Middle frontal gyrus (tissue), 1 donor: ENCODE measurements at regions not wholly inside any gene's neighbourhood (a gene's known extent, or its start where the extent isn't known, plus 50 kb on each side); places are given as distances from the start of the nearest gene placed in this dataset.
"Not testable (repeated sequence)": the region's sequence is repeated elsewhere in the genome, so short reads cannot be mapped to it uniquely, and the experiment has no call there.

Source experiments
- DNase-seq: peaks from one replicate; pipeline ENCODE4 v3.0.0-alpha.2; 2015; ENCODE audit warnings: low spot score; ENCODE audit errors: extremely low spot score

DNA sequence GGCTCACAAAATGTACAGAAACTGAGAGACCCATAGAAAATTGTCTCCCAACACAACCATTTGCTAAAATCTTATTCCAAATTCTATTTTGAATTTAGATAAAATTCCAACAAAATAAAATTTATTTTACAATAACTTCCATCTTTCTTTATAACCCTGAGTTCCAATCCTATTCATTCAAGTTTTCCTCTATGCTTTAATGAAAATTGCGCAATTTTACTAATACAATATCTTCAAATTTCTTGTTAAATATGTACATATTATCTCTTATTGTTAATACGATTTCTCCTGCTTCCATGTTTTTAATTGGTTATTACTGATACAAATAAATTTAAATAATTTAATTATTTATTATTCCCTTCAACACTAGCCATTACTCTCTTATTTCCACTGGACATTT is 645.2 kb upstream of the COBL start:
- no peak for DNase-seq

DNA sequence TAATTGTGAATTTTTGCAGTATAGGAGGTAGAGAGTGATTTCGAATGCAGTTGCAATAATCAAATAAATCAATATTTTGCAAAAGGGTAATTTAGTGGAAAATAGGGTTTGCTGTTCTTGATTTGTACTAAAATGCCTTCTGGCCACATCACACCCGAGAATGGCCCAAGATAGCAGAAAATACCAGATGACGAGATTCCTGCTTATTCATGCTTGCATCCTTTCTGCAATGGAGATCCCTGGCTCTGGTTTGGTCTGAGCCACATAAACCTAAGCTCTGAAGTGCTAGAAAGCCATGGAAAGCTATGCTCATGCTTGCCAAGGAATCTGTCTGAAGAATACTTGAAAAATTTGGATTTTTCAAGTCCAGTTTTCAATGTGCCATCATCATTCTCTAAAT is 634.2 kb upstream of the COBL start:
- DNase-seq = no peak

DNA sequence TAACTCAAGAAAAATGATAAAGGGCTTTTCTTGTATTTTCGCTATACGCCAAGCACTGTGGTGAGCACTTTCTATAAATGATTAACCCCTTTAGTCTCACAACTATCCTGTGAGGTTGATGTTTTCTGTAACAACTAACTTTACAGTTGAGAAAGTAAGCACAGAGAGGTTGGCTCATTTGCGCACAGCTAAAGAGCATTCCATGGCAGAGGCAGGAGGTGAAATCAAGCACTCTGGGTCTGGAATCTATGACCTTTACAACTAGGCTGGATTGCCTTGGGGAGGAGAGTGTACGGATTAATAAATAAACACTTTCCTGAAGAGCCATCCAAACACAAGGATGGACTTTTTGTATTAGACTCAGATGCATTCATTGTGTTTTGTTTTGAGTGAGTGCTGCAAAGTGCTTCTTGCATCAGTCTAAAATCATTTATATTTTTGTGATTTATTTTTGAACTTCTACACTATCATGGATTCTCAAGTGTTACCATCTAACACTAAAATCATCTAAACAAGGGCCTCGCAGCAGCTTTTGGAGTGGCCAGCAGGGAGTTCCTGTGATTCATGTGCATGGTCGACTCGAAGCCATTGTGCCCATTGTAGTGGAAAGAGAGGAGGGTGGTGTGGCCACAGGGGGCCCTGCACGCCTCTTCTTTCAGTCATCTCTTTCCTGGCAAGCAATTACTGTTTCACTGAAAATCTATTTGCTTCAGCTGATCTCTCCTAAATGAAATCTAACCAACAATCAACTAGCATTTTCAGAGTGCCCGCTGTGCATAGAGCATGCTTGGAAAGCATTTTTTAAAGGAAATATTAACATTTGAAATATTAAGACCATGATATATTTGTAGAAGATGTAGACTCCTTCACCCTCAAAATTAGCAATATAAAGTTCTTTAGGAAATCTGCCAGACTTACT is 633.4 kb upstream of the COBL start:
- DNase-seq = no peak

DNA sequence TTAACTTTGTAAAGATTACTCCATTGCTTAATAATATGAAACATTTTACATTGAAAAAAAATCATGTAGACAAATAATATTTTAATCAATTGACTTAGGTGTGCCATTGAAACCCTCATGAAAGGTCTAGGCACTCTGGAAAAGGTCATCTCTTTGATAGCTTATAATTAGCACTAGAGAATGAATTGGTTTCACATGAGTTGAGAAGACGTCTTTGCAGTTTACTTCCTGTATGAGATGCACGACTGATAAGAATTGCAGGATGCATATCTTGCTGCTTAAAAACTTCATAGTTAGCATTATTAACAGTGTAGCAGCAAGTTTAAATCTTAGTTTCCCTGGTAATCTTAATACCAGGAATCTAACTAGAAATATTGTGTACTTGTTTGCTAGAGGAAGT is 614.2 kb upstream of the COBL start:
- DNase-seq = no peak

DNA sequence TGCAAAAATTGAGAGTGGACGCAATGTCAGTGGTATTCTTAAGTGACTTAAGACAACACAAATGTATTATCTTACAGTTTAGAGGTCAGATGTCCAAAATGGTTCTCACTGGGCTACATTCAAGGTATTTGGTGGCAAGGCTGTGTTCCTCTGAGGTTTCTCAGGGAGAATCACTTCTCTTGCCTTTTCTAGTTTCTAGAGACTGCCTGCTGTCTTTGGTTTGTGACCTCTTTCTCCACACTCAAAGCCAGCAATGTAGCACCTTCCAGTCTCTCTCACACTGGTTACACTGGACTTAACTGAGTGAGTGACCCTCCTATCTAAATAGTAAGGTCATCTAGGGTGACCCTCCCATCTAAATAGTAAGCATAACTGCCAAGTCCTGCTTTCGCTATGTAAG is 613.2 kb upstream of the COBL start:
- no peak for DNase-seq

DNA sequence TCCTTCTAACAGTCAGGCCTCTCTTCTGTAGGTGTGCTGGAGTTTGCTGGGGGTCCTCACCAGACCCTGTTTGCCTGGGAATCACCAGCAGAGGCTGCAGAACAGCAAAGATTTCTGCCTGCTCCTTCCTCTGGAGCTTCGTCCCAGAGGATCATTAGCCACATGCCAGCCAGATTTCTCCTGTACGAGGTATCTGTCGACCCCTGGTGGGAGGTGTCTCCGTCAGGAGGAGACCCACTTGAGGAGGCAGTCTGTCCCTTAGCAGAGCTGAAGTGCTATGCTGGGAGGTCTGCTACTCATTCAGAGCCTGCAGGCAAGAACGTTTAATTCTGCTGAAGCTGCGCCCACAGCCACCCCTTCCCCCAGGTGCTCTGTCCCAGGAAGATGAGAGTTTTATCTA is 611.1 kb upstream of the COBL start:
- DNase-seq = no peak

DNA sequence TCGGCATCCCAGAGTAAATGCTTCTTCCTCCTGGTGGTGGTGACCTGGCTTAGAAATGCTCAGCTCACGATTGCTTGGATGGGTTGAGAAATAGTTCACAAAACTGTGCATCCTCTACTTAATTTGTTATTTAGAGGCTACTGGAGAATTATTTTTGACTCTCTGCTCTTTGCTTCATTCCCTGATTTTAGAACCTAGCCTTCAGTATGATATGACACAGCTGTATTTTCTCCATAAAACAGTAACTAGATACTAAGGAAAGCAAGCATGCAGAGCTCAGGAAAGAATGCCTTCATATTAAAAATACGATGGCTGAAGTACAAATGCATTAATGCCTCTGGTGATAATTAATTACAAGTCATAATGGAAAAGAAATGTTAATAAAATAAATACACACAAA is 602.0 kb upstream of the COBL start:
- DNase-seq = no peak

DNA sequence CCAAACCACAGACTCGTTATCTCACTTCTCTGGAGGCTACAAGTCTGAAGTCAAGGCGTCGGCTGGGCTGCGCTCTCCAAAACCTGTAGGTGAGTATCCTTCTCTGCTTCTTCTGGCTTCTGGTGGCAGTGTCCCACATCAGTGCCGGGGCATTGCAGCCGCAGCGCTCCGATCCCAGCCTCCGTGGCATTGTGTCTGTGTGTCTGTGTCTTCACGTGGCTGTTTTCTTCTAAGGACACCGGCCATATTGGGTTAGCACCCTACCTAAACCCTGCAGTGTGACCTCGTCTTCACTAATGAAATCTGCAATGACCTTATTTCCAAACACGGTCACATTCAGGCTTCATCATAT is 584.9 kb upstream of the COBL start:
- DNase-seq = no peak

DNA sequence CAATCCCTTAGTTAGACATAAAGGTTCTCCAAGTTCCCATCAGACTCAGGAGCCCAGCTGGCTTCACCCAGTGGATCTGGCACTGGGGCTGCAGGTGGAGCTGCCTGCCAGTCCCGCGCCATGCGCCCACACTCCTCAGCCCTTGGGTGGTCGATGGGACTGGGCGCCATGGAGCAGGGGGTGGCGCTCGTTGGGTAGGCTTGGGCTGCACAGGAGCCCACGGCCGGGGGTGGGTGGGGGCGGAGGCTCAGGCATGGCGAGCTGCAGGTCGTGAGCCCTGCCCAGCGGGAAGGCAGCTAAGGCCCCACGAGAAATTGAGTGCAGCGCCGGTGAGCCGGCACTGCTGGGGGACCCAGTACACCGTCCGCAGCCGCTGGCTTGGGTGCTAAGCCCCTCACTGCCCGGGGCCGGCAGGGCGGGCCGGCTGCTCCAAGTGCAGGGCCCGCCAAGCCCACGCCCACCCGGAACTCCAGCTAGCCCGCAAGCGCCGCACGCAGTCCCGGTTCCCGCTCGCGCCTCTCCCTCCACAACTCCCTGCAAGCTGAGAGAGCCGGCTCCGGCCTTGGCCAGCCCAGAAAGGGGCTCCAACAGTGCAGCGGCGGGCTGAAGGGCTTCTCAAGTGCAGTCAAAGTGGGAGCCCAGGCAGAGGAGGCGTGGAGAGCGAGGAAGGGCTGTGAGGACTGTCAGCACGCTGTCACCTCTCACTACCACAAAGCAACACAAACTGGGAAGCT is 584.3 kb upstream of the COBL start:
- not testable (repeated sequence) for DNase-seq

DNA sequence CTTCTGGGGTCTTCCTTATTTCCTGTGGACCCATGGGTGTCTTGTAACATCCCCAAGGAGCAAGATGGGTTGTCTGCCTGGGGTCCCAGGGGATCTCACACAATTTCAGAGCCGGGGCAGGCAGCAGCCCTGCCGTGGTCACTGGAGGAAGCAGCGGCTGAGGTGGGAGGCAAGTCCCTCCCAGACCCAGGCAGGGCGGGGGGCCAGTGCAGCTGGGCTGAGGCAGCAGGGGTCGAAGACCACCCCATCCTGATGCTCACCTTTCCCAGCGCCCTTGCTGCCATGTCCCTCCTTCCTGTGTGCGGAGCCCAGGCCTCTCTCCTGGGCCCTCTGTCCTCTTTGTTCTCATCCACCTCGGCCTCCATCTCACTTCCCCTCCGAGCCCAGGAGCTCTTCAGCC is 583.0 kb upstream of the COBL start:
- no peak for DNase-seq

DNA sequence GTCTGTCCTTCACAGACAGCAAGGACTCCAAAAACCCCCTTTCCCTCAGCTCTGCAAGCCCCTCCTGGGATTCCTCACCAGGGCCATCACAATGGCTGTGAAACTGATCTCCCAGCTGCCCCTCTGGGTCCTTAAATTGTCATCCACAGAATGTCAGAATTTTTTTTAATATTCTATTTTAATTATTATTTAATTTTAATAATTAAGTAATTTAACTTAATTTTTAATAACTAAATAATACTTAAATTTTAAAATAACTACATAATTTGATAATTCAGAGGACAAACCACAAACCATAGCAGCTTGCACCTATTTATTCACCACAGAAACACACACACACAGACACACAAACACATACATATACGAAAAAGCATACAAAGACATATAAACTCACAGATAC is 565.8 kb upstream of the COBL start:
- no peak for DNase-seq

DNA sequence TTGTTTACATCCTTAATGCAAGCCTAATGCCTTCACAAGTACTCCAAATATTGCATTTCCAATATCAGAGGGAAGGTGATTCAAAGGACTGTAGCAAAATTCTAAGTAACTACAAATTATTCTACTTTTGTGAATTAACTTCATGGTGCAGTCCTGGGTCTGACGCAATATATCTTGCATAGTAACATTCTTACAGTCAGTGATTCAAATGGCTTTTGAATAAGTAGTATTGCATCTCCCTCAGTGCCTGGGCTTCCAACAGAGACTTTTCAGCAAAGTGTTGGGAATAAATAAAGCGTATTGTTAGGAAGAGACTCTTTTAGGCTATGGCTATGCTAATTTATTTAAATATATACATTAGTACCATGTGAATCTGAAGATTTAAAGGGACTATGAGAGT is 564.7 kb upstream of the COBL start:
- no peak for DNase-seq

DNA sequence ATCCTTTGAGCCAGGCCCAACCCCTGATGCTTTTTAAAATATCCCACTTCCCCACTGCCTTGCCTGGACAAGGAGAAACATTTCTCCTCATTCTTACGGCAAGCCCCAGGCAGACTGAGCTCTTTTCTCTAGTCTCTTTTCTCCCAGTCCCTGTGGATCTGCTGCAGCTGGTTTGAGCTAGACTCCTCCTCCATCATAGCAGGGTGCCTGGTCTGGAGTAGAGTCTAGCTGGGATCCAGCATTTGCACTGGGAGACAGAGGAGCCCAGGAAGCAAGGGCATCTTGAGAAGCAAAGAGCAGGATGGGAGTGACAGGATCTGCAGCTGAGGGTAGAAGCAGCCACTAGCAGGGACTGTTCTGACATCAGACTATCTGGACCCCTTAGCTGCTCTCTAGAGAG is 562.3 kb upstream of the COBL start:
- DNase-seq = no peak

DNA sequence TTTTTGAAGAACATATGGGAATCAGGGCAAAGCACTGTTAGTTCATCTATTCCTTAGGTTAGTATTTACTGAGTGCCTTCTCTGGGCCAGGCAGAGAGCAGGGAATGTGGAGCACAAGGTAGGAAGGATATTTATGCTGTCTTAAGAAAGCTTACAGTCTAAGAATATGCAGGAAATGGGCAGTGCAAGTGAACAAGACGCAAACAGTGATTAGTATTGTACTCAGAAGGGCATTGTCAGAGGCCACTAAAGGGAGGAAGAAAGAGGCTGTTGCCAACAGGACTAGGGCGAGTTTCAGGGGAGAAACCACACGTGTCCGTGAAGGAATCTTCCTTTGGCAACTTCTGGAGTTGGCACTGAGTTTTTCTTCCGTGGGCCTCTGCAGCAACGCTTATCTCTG is 552.8 kb upstream of the COBL start:
- no peak for DNase-seq

DNA sequence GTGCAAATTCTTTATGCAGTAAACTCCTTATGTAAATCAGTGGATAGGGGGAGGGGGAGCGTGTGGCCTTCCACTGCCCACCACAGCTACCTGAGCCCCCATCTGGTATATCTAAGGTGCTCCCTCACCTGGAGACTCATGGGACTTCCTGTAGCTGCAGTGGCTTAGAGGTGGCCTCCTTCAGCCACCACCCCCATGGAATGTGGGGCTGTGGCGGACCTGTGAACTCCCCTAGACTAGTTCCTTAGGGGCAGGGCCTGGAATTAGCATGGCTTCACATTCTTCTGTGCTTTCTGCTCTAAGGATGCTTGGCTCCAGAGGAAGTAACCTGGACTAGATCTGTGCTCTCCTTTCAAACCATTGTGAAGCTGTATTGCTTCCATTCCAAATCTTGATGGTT is 550.5 kb upstream of the COBL start:
- DNase-seq = no peak

DNA sequence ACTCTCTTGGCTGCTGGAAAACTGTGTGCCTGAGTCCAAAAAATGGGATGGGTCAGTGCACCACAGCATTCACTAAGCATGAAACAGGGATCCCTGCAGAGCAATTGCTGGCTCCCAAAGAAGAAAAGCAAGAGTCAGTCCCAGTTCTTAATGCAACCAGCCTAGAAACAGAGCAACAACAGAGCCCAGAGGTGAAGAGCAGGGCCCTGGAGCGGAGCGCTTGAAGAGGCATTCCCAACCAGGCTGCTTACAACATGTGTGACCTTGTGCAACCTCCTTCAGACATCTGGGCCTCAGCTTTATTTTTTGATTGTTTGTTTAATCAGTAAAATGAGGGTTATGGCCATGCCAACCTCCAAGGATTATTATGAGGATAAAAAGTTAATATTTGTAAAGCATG is 543.7 kb upstream of the COBL start:
- DNase-seq = no peak

DNA sequence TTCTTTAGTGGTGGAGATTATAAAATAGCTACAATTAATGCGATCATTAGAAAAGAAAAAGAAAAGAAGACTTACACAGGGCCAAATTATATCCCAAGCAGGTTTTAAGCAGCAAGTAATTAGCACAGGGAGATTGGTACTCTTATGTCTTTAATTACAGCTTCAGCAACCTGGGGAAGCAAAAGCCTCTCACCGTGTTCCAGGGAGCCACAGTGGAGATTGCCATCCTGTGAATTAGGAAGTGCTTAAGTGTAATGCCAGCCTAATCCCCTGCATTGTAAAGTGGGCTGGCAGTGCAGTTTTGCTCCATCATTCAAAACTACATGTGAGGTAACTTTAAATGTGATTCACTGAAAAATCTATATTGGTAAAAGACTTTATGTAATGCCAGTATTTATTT is 533.5 kb upstream of the COBL start:
- no peak for DNase-seq

DNA sequence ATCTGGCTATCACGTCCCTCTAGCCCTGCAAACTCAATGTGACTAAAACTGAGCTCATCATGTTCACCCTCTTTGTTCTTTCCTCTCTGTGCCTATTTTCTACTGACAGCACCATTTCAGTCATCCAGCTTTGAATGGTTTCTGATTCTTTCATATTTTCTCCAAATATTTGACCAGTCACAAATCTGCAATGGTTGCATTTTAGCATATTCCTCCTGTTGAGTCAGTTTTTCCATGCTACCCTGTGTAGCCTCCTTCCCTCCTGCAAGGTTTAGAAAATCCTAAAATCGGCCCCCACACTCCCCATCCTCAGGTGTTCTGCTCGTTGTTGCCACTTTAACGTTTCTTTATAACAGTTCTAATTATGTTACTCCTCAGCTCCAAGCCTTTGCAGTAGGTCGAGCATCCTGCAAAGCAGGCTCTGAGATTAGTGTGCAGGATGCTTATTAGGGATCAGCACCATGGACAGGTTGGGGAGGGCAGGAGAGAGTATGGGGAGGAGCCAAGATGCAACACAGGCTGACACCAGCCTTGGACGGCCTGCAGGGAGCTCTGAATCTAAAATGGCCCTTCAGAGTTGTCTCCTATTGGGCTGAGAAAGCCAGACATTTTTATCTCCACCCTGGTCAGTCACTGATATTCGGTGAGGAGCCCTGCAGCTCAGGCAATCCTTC is 531.0 kb upstream of the COBL start:
- no peak for DNase-seq

DNA sequence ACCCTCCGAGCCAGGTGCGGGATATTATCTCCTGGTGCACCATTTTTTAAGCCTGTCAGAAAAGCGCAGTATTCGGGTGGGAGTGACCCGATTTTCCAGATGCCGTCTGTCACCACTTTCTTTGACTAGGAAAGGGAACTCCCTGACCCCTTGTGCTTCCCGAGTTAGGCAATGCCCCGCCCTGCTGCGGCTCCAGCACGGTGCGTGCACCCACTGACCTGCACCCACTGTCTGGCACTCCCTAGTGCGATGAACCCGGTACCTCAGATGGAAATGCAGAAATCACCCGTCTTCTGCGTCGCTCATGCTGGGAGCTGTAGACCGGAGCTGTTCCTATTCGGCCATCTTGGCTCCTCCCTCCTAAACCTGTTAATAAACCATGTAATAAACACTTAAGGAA is 522.5 kb upstream of the COBL start:
- DNase-seq = not testable (repeated sequence)

DNA sequence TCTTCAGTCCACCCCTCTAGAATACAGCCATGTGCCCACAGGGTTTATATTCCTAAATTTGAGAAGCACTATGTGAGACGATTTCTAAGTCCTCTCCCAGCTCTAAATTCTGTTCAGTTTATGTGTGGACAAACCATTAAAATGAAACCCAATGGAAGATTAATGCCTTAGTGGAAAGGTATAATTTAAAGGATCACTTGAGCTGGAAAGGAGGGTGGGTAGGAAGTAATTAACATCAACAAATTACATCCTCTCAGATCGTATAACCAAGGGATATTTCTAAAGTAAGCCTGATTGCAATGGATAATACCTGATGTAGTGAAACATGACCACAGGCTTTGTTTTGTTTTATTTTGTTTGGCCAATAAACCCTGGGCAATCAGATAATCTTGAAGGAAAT is 511.0 kb upstream of the COBL start:
- no peak for DNase-seq

DNA sequence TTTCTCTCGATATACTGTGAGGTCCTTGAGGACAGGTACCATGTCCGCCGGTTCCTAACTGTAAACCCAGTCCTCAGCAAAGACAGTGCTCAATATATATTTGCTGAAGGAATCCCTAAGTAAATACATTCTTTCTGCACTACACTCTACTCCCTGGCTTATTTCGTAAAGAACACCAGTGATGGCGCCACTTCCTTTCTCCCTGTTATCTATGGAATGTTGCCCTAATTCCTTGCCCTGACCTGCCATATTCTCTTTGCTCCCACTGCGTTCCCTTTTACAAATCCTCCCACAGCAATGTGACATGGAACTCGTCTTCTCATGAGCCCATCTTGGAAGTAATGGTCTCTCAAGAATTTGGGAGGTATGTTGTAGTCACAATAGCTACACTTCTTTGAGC is 507.4 kb upstream of the COBL start:
- no peak for DNase-seq

DNA sequence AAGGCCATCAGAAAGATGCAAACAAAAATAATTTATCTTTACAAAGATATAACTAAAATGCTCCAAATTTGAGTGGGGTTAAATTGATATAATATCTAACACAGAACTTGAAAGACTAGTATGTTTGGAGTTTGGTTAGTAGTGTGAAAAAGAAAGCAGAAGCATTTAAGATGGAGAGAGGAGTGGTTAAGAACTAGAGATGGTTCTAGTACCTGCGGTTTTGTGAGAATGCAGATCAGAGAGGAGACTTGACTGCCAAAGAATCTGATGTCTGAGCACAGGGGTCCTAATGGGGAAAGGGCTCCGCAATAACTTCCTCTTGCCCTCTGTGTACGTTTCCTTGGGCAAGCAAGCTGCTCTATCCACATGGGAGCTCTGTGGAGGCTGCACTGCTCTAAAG is 506.8 kb upstream of the COBL start:
- DNase-seq = no peak
